Stimulated activated CD4-positive, alpha-beta T cell treated with anti-CD3 and anti-CD28 coated beads, Interleukin-4, amount 100 ng/mL, for 1 hour (primary cell): ENCODE measurements at regions not wholly inside any gene's neighbourhood (a gene's known extent, or its start where the extent isn't known, plus 50 kb on each side); places are given as distances from the start of the nearest gene placed in this dataset.

ENCODE experiments used
- DNase-seq: peaks from one replicate; pipeline ENCODE4 v3.0.0-alpha.2; 2020

DNA sequence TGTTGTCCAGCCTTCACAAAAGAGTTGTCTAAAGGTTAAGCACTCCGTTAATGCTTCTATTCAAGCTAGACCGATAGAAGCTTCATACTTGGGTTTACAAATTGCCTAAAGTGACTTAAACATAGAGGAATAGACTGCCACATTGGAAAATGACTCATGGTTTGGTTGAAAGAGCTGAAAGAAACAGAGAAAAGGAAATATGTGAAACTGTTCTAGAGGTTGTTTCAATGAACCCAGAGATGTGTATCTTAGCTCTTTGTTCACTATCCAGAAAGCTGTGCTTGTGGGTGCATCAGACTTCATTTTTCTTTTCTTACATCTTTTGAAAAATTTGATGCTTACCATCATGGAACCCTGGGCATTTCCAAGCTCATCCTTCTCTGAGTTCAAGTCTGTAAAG, 736.2 kb downstream of the INHBA start:
- DNase-seq: no peak

DNA sequence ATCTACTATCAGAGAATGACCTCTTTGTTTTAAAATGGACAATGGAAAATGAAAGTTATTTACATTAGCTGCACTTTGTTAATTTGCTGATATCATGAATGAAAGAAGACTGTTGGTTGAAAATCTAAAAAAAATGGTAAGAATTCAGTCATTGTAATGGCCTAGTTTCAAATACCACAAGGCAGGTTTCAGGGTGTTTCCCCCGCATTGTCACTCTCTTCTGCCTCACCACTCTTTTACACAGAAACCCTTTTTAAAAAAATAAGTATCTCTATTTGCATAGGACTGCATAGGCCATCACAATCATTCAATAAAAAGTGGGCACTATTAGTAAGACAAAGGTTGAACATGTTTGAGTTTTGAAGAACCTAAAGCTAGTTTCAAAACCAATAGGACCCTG, 737.1 kb downstream of the INHBA start:
- DNase-seq: no peak

GRCh38 chr7:40965016-40965415, 737.9 kb downstream of the INHBA start:
- DNase-seq: no peak

DNA sequence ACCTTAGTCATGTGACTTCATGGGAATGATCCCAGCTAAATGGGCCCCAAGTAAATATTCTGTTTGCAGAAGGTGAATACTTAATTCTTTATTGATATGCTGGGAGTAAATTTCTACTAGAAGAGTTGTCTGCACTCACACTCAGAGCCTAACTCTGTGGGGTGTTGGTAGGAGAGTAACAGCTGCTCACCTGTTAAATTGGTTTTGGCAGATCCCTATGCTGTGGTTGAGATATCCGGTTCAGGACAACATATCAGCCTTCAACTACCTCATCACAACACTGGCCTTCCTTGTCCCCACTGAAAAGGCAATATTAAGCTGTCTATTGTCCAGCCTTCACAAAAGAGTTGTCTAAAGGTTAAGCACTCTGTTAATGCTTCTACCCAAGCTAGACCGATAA, 738.3 kb downstream of the INHBA start:
- DNase-seq: no peak

DNA sequence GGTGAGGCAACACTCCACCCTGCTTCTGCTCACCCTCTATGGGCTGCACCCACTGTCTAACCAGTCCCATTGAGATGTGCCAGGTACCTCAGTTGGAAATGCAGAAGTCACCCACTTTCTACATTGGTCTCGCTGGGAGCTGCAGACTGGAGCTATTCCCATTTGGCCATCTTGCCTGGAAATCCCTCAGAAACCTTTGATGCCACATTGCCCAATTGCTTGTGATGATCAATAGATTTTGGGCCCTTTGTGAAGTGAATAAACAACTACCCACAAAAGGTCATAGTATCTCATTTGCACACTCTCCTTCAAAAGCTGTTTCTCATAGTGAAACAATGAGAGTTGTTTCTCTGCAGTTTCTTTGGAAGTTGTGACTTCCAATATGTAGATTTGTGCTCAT, 742.9 kb downstream of the INHBA start:
- DNase-seq: no peak

GRCh38 chr7:40948239-40948638, 754.7 kb downstream of the INHBA start:
- DNase-seq: no peak

DNA sequence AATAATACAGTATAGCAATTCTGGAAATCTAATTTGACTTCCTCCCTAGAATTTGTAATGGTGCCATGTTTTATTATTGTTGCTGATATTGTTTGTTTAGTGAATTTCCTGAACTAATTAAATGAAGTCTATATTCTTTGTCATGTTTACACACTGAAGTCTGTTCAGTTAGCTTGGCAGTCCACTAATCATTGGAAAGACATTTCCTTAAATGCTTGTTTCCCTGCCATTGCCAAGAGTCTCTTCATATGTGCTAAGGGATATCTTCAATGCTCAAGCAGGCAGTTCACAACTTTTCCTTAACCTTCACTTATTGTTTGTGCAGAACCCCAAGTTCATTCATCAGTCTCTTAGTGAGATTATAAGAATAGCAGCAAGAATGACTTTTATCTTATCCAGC, 755.3 kb downstream of the INHBA start:
- no peak for DNase-seq

- DNase-seq: no peak
Observed at GRCh38 chr7:40946549-40946948, 756.3 kb downstream of the INHBA start.

GRCh38 chr7:40945788-40946187, 757.1 kb downstream of the INHBA start:
- DNase-seq: no peak

GRCh38 chr7:40944981-40945585, 757.8 kb downstream of the INHBA start:
- no peak for DNase-seq

- DNase-seq: no peak
Observed at GRCh38 chr7:40937879-40938278, 765.0 kb downstream of the INHBA start.

- no peak for DNase-seq
Observed at GRCh38 chr7:40935435-40935834, 767.5 kb downstream of the INHBA start.

DNA sequence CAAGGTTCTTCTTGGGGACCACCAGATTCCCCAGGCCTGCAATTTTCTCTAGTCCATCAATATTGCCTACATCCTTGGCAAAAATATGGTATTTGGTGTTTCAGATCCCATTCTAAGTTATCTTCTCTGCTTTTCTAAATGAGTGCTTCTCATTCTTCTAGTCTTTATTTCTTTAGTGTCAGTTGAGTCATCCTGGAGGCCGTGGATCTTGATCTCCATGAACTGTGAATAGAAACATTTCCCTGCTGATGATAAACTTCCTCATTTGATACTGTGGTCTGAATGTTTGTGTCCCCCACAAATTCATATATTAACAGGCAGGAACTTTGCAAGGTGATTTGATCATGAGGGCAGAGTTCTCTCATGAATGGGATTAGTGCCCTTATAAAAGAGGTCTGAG, 779.3 kb downstream of the INHBA start:
- no peak for DNase-seq

DNA sequence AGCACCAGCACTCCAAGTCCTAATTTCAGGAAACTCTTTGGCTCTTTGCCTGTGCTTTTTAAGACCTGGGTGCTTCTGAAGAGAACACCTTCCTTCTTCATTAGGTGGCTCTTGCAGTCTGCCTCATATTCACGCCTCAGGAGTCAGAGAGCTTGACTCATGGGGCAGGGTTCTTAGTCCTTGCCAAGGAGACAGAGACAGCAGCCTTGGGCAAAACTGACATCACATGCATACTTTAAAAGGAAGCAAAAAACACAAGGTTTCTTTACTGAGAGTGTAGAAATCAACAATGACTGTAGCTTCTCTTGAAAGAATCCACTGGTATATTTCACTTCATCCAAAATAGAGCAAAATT, 780.6 kb downstream of the INHBA start:
- DNase-seq: no peak

- no peak for DNase-seq
Observed at GRCh38 chr7:40921589-40922315, 781.1 kb downstream of the INHBA start.

DNA sequence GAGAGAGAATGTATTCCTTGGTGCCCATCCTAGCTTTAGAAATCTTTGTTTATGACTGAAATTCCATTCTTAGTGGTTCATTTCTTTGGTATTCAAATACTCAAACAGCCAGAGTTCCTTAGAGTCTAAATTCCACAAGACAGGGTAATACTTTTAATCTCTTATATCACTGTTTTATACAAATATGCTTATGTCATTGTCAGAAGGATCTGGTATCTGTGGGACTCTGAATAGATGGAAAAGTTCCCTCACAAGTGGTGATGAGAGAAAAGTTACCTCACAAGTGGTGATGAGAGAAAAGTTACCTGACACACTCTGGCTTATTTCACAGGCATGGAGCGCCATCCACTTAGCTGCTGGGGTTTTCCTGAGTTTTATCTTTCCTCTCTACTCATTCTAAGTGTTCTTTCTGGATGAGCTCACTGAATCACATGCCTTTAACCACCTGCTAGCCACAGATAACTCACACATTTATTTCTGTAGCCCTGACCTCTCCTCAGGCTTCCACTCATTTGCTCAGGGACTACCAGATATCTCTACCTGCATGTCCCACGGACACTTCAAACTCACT, 784.0 kb downstream of the SUGCT start:
- DNase-seq: no peak

DNA sequence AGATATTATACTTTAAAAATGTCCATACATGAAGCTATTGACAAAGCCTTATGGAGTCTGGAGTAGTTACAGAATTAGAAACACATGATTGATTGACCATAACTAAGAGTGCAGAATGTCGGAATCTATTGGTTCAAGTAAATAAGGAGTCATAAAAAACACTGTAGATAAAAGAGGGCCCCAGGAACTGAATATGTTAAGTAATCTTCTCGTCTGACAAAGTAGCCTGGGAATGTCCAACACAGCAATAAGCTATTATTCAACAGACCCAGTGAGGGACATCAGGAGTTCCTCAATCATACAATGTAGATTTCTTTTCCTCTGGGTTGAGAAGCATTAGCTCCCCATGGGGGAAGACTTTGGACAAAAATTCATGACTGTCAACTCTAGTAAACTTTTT, 782.0 kb downstream of the SUGCT start:
- DNase-seq: no peak

DNA sequence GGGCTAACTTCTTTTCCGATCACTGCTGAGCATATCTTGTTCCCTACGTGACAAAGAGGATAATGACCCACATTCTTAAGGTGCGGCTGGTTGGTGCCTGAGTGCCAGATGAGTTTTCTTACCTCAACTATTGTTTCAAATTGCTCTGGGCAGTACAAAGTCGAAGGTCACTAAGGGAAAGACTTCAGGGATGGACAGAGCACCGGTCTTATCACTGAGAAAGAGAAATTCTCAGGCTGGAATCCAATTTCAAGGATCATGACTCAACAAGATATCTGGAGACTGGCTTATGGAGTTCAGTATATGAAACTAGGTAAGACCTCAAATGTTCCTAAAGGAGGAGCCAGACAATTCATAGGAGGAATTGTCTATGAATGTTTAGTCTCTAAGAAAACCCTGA, 780.3 kb downstream of the SUGCT start:
- no peak for DNase-seq
